ENCODE measurements at regions not wholly inside any gene's neighbourhood (a gene's known extent, or its start where the extent isn't known, plus 50 kb on each side); places are given as distances from the start of the nearest gene placed in this dataset.
A peak's percentile ranks its signal among the peaks of the same experiment; 100 is the strongest.

- no peak for TF ChIP-seq ZNF155 (tag by site-specific recombination; IDR thresholded peaks at IDR 0.05)
- TF ChIP-seq YY1 (tag by site-specific recombination; IDR thresholded peaks at IDR 0.05): no peak
- TF ChIP-seq CTCF (tag by site-specific recombination; IDR thresholded peaks at IDR 0.05): no peak
- no peak for TF ChIP-seq ZBTB8A (tag by site-specific recombination; IDR thresholded peaks at IDR 0.05)
- no peak for TF ChIP-seq ZNF354C (tag by site-specific recombination; IDR thresholded peaks at IDR 0.05; ENCODE audit: borderline replicate concordance, low read depth)
- no peak for TF ChIP-seq ZNF747 (tag by site-specific recombination; IDR thresholded peaks at IDR 0.05)
- no peak for TF ChIP-seq ZNF830 (tag by site-specific recombination; IDR thresholded peaks at IDR 0.05; ENCODE audit: low read depth)
- TF ChIP-seq IKZF3 (tag by site-specific recombination; IDR thresholded peaks at IDR 0.05): no peak
- TF ChIP-seq ZNF24 (tag by site-specific recombination; IDR thresholded peaks at IDR 0.05): no peak
- no peak for TF ChIP-seq ZNF292 (tag by site-specific recombination; IDR thresholded peaks at IDR 0.05; ENCODE audit: borderline replicate concordance, low read depth)
- TF ChIP-seq ZNF555 (tag by site-specific recombination; conservative IDR thresholded peaks at IDR 0.05): no peak
- TF ChIP-seq ZNF423 (tag by site-specific recombination; IDR thresholded peaks at IDR 0.05): no peak
- peak; percentile 64; the same call in 1 of the 2 replicates for TF ChIP-seq REST (tag by site-specific recombination; IDR thresholded peaks at IDR 0.05)
- no peak for TF ChIP-seq BCL11A (tag by site-specific recombination; IDR thresholded peaks at IDR 0.05; ENCODE audit: low read depth)
Observed at GRCh38 chr2:136182315-136182714, 64.4 kb upstream of the CXCR4 start.
